Keratinocyte (primary cell): ENCODE measurements at regions not wholly inside any gene's neighbourhood (a gene's known extent, or its start where the extent isn't known, plus 50 kb on each side); places are given as distances from the start of the nearest gene placed in this dataset.

ENCODE experiments used
- DNase-seq: peaks from one replicate; pipeline ENCODE4 v3.0.0-alpha.2; 2011; ENCODE audit warnings: low read depth, missing footprints, low spot score
- FAIRE-seq: peaks from 2 replicates; lab custom pipeline; 2011; peaks lifted over from hg19 to GRCh38; lab: Jason Lieb, UNC
- H2AFZ ChIP-seq: 2 replicates; pipeline ENCODE4 v1.6.0; 2012; ENCODE audit warnings: low read length, control low read depth, inconsistent platforms; ENCODE audit not compliant: control insufficient read depth
- H3K27ac ChIP-seq: 2 replicates; pipeline ENCODE4 v1.5.1; 2011; ENCODE audit warnings: low read length; ENCODE audit not compliant: control insufficient read depth, insufficient read depth
- H3K27me3 ChIP-seq: 3 replicates; pipeline ENCODE4 v1.6.0; 2011; ENCODE audit warnings: low read length; ENCODE audit not compliant: control insufficient read depth, insufficient read depth; ENCODE audit errors: extremely low read depth
- H3K36me3 ChIP-seq, 2 experiments: 2 replicates in 1 of 2; 3 replicates in 1 of 2; pipeline ENCODE4 v1.5.1; 2011; ENCODE audit warnings: low read length in 2 of 2, mild to moderate bottlenecking in 1 of 2; ENCODE audit not compliant: control insufficient read depth in 2 of 2, insufficient read depth in 2 of 2; ENCODE audit errors: extremely low read depth in 1 of 2
- H3K4me1 ChIP-seq: 3 replicates; pipeline ENCODE4 v1.5.1; 2011; ENCODE audit warnings: low read length; ENCODE audit not compliant: control insufficient read depth, insufficient read depth; ENCODE audit errors: extremely low read depth
- H3K4me2 ChIP-seq: 3 replicates; pipeline ENCODE4 v1.6.0; 2011; ENCODE audit warnings: low read depth, low read length; ENCODE audit not compliant: control insufficient read depth, insufficient read depth; ENCODE audit errors: extremely low read depth
- H3K4me3 ChIP-seq, 3 experiments: fragments of 200-600 bp in 1 of 3; sonication (generic) in 1 of 3; 2 replicates in 2 of 3; 3 replicates in 1 of 3; pipeline ENCODE4 v1.5.1; 2011 to 2016; ENCODE audit warnings: low read length in 3 of 3, mild to moderate bottlenecking in 3 of 3, control low read depth in 2 of 3, inconsistent platforms in 1 of 3, low read depth in 1 of 3, mixed read lengths in 1 of 3, mixed run types in 1 of 3, moderate library complexity in 1 of 3; ENCODE audit not compliant: control insufficient read depth in 2 of 3, insufficient read depth in 2 of 3; ENCODE audit errors: extremely low read depth in 1 of 3
- H3K79me2 ChIP-seq: 2 replicates; pipeline ENCODE4 v1.6.0; 2012; ENCODE audit warnings: low read length; ENCODE audit not compliant: control insufficient read depth, insufficient read depth
- H3K9ac ChIP-seq: 3 replicates; pipeline ENCODE4 v1.6.0; 2011; ENCODE audit warnings: low read length; ENCODE audit not compliant: control insufficient read depth, insufficient read depth; ENCODE audit errors: extremely low read depth
- H3K9me1 ChIP-seq: 3 replicates; pipeline ENCODE4 v1.6.0; 2011; ENCODE audit warnings: low read length; ENCODE audit not compliant: control insufficient read depth, insufficient read depth; ENCODE audit errors: extremely low read depth
- H3K9me3 ChIP-seq: 2 replicates; pipeline ENCODE4 v1.5.1; 2012; ENCODE audit warnings: low read depth, low read length; ENCODE audit not compliant: control insufficient read depth
- H4K20me1 ChIP-seq: 3 replicates; pipeline ENCODE4 v1.6.0; 2011; ENCODE audit warnings: low read length; ENCODE audit not compliant: control insufficient read depth, insufficient read depth; ENCODE audit errors: extremely low read depth
- CTCF ChIP-seq, 3 experiments: IDR thresholded peaks in 1 of 3; conservative IDR thresholded peaks in 1 of 3; optimal IDR thresholded peaks in 1 of 3; 2 replicates in 2 of 3; 3 replicates in 1 of 3; pipeline versions ENCODE3 to v1.5.1; 2011; ENCODE audit warnings: low read length in 3 of 3, mild to moderate bottlenecking in 3 of 3, moderate library complexity in 2 of 3, control low read depth in 1 of 3, inconsistent platforms in 1 of 3; ENCODE audit not compliant: insufficient read depth in 2 of 3; ENCODE audit errors: extremely low read depth in 1 of 3
- EZH2 ChIP-seq: IDR thresholded peaks from one replicate; pipeline ENCODE4 v1.6.1; 2012; ENCODE audit warnings: inconsistent platforms, mild to moderate bottlenecking, low read length, moderate library complexity
- dilution Hi-C: fragments of 300-500 bp; cut with MboI; formaldehyde crosslinking; loops from one replicate; pipeline ENCODE4 v1.7.0; 2020; ENCODE audit warnings: low sequenced_read_pairs; ENCODE audit not compliant: extremely low pct_ligation_motif_present

DNA sequence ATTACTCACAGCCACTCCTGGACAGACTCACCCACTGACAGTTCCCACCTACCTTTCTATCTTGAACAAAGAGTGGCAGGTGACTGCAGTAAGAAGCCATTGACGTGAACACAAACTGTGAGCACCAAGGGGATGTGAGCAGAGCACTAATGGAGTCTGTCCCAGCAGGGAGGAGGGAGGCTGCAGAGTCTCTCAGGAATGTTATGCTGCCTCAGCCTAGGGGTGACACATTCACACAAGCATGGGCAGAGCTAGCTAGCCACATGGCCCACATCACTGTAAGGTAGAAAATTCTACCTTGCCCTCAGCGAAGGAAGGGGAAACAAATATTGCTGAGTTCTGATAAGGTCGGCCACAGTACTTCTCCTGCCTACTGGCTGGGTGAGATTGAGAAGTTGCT, 56.8 kb upstream of the PTGFRN start:
- no peaks in the 10 kb centered on the region for H4K20me1 ChIP-seq
- no peaks in the 10 kb centered on the region for H3K79me2 ChIP-seq
- peaks cover 17% of the 10 kb centered on the region for H3K4me1 ChIP-seq
- H3K27me3 ChIP-seq = no peaks in the 10 kb centered on the region
- FAIRE-seq (peak; percentile 13), DNase-seq (no peak)
- H3K4me2 ChIP-seq = no peak overlapping the region
- no peak overlapping the region for H3K4me3 ChIP-seq
- no peak overlapping the region for H2AFZ ChIP-seq
- no peak overlapping the region for H3K9ac ChIP-seq
- no peaks in the 10 kb centered on the region for H3K9me3 ChIP-seq
- no peak overlapping the region for H3K27ac ChIP-seq
- no peaks in the 10 kb centered on the region for H3K9me1 ChIP-seq
- H3K36me3 ChIP-seq = no peaks in the 10 kb centered on the region
- dilution Hi-C loops = no loop called here
- TF ChIP-seq CTCF (optimal IDR thresholded peaks at IDR 0.05 in 1 of 3, IDR thresholded peaks at IDR 0.05 in 1 of 3, conservative IDR thresholded peaks at IDR 0.05 in 1 of 3; ENCODE audit: extremely low read depth in 1 of 3, insufficient read depth in 2 of 3, low read length in 3 of 3) = no peak
- no peak for TF ChIP-seq EZH2

- no peaks in the 10 kb centered on the region for H3K9me1 ChIP-seq
These were observed 55.9 kb upstream of the PTGFRN start for GRCh38 chr1:116853680-116854402.

More at GRCh38 chr1:116853680-116854402, 55.9 kb upstream of the PTGFRN start:
- no peaks in the 10 kb centered on the region for H3K79me2 ChIP-seq
- H3K4me2 ChIP-seq = peak overlapping the region; percentile 49
- H3K4me3 ChIP-seq = no peak overlapping the region
- FAIRE-seq (peak; percentile 89), DNase-seq (no peak)
- dilution Hi-C loops = no loop called here
- peak overlapping the region; percentile 25 for H2AFZ ChIP-seq
- H3K9ac ChIP-seq = peak overlapping the region; percentile 0
- H3K27me3 ChIP-seq = no peaks in the 10 kb centered on the region
- no peaks in the 10 kb centered on the region for H4K20me1 ChIP-seq
- no peaks in the 10 kb centered on the region for H3K9me3 ChIP-seq
- H3K27ac ChIP-seq = peak overlapping the region; percentile 32
- H3K4me1 ChIP-seq = peaks cover 22% of the 10 kb centered on the region
- TF ChIP-seq EZH2 (no peak), CTCF (optimal IDR thresholded peaks at IDR 0.05 in 1 of 3, IDR thresholded peaks at IDR 0.05 in 1 of 3, conservative IDR thresholded peaks at IDR 0.05 in 1 of 3; ENCODE audit: extremely low read depth in 1 of 3, insufficient read depth in 2 of 3, low read length in 3 of 3) (no peak)
- H3K36me3 ChIP-seq = no peaks in the 10 kb centered on the region
